ENCODE measurements at regions not wholly inside any gene's neighbourhood (a gene's known extent, or its start where the extent isn't known, plus 50 kb on each side); places are given as distances from the start of the nearest gene placed in this dataset.

DNA sequence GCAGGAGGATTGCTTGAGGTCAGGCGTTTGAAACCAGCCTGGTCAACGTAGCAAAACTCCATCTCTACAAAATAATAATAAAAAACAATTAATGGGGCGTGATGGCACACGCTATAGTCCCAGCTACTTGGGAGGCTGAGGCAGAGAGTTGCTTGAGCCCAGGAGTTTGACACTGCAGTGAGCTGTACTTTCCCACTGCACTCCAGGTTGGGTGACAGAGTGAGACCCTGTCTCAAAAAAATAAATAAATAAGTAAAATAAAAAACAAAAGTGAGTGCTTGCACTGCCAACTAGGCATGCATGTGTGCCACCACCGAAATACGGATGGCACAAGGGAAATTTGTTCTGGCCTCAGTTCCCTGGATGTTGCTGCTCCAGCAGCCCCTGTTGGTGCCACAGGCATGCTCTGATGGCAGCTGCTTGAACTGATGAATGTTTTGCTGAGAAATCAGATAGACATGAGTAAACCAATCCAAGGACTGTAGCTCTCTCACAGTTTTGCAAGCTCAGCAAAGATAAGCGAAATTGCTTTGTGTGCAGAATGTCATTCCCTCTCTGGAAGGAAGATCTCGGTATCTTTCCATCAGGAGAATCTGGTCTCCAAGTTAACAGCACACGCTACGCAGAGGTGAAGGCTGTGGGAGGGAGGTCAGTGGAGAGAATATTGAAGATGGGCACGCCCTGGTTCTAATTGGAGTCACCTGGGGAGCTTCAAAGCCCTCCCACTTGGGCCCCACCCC lies 188.0 kb upstream of the SLC24A3 start:
- TF ChIP-seq, protein P1, sequence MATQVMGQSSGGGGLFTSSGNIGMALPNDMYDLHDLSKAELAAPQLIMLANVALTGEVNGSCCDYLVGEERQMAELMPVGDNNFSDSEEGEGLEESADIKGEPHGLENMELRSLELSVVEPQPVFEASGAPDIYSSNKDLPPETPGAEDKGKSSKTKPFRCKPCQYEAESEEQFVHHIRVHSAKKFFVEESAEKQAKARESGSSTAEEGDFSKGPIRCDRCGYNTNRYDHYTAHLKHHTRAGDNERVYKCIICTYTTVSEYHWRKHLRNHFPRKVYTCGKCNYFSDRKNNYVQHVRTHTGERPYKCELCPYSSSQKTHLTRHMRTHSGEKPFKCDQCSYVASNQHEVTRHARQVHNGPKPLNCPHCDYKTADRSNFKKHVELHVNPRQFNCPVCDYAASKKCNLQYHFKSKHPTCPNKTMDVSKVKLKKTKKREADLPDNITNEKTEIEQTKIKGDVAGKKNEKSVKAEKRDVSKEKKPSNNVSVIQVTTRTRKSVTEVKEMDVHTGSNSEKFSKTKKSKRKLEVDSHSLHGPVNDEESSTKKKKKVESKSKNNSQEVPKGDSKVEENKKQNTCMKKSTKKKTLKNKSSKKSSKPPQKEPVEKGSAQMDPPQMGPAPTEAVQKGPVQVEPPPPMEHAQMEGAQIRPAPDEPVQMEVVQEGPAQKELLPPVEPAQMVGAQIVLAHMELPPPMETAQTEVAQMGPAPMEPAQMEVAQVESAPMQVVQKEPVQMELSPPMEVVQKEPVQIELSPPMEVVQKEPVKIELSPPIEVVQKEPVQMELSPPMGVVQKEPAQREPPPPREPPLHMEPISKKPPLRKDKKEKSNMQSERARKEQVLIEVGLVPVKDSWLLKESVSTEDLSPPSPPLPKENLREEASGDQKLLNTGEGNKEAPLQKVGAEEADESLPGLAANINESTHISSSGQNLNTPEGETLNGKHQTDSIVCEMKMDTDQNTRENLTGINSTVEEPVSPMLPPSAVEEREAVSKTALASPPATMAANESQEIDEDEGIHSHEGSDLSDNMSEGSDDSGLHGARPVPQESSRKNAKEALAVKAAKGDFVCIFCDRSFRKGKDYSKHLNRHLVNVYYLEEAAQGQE (IDR thresholded peaks at IDR 0.05; ENCODE audit: insufficient replicate concordance, low read depth), result no peak
- Histone ChIP-seq H3K27me3 (ENCODE audit: insufficient read depth, poor library complexity, severe bottlenecking) (no peaks in the 10 kb centered on the region), H3K27ac (replicated peaks) (no peak overlapping the region), H3K4me3 (replicated peaks; ENCODE audit: insufficient read depth, low read length) (no peak overlapping the region)
- no peak for DNase-seq (ENCODE audit: low read depth in 1 of 2, low spot score in 1 of 2)

DNA sequence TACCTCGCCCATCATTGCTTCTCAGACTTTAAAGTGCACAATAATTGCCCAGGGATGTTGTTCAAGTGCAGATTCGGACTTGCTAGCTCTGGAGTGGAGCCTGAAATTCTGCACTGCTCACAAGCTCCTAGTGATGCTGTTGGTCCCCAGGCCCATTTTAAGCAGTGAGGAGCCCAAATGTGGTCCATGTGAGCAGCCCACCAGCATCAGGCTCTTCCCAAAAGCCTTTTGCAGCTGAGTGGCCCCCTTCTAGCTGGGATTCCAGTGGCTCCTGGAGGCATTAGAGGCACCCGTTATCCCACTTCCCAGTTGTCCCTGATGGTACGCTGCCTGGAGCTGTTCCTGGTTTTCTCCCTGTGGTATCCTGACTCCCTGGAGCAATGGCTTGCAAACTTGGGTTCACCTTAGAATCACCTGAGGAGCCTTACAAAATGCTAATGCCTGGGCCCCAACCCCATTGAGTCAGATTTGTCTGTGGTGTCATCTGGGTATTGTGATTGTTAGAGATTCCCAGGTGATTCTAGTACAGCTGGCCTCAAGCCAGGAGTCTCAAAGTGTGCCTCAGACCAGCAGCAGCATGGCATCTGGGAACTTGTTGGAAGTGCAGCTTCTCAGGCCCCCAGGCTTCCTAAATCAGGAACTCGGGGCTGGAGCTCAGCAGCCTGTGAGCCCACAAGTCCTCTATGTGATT lies 186.9 kb upstream of the SLC24A3 start:
- H3K27ac ChIP-seq (replicated peaks), result no peak overlapping the region
- TF ChIP-seq POLR2AphosphoS5 (IDR thresholded peaks at IDR 0.05; ENCODE audit: low read depth) (no peak), SPI1 (IDR thresholded peaks at IDR 0.05; ENCODE audit: borderline replicate concordance, low read depth) (no peak), GABPA (IDR thresholded peaks at IDR 0.05; ENCODE audit: low read depth) (no peak)
- TF ChIP-seq, protein P1 (IDR thresholded peaks at IDR 0.05; ENCODE audit: insufficient replicate concordance, low read depth), result no peak
- TF ChIP-seq, protein P2, sequence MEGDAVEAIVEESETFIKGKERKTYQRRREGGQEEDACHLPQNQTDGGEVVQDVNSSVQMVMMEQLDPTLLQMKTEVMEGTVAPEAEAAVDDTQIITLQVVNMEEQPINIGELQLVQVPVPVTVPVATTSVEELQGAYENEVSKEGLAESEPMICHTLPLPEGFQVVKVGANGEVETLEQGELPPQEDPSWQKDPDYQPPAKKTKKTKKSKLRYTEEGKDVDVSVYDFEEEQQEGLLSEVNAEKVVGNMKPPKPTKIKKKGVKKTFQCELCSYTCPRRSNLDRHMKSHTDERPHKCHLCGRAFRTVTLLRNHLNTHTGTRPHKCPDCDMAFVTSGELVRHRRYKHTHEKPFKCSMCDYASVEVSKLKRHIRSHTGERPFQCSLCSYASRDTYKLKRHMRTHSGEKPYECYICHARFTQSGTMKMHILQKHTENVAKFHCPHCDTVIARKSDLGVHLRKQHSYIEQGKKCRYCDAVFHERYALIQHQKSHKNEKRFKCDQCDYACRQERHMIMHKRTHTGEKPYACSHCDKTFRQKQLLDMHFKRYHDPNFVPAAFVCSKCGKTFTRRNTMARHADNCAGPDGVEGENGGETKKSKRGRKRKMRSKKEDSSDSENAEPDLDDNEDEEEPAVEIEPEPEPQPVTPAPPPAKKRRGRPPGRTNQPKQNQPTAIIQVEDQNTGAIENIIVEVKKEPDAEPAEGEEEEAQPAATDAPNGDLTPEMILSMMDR (IDR thresholded peaks at IDR 0.05; ENCODE audit: insufficient read depth, low read length), result no peak
- H3K4me3 ChIP-seq (replicated peaks; ENCODE audit: insufficient read depth, low read length), result no peak overlapping the region
- no peaks in the 10 kb centered on the region for H3K27me3 ChIP-seq (ENCODE audit: insufficient read depth, poor library complexity, severe bottlenecking)
- no peak for DNase-seq (ENCODE audit: low read depth in 1 of 2, low spot score in 1 of 2)

DNA sequence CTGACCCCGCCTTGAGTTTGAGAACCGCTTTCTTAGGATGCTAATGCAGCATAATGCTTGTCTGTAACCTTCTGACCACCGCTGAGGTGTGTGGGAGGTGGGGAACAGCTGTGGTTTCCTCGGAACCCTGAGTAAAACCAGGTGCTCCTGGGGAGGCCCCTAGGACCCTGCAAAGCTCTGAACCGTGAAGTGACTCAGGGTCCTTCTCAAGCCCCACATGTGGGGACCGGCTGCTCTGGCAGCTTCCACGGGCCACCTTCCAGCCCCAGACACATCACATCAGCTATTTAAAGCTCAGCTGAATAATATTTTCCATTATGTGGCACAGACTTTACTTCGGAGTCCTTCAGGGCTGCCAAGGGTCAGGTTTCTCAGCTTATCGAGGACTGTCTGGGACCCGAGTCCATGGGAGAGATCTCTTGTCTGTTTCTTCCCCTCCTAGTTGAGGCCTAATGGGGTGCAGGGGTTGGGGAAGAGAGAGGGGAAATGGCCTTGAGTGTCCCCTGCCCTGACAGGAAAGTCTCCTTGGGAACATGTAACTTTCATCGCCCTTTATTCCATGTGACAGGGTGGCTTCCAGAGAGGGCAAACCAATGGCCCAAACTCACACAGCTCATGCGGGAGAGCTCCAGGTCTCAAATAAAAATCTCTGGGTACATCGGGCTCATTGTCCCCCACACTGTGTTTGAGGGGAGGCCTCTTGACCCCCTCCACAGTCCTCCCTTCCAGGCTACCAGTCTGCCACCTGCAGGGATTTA lies 186.1 kb upstream of the SLC24A3 start:
- TF ChIP-seq, protein P2 (IDR thresholded peaks at IDR 0.05; ENCODE audit: insufficient read depth, low read length), result no peak
- TF ChIP-seq POLR2AphosphoS5 (IDR thresholded peaks at IDR 0.05; ENCODE audit: low read depth) (no peak), GABPA (IDR thresholded peaks at IDR 0.05; ENCODE audit: low read depth) (no peak), SPI1 (IDR thresholded peaks at IDR 0.05; ENCODE audit: borderline replicate concordance, low read depth) (no peak)
- TF ChIP-seq, protein P1 (IDR thresholded peaks at IDR 0.05; ENCODE audit: insufficient replicate concordance, low read depth), result no peak
- no peak overlapping the region for H3K4me3 ChIP-seq (replicated peaks; ENCODE audit: insufficient read depth, low read length)
- no peaks in the 10 kb centered on the region for H3K27me3 ChIP-seq (ENCODE audit: insufficient read depth, poor library complexity, severe bottlenecking)
- H3K27ac ChIP-seq (replicated peaks), result no peak overlapping the region
- DNase-seq (ENCODE audit: low read depth in 1 of 2, low spot score in 1 of 2), result no peak

All from HL-60 (cell line).